Nucleus accumbens (tissue), 56 donors: ENCODE measurements at regions not wholly inside any gene's neighbourhood (a gene's known extent, or its start where the extent isn't known, plus 50 kb on each side); places are given as distances from the start of the nearest gene placed in this dataset.
"Not testable (repeated sequence)": the region's sequence is repeated elsewhere in the genome, so short reads cannot be mapped to it uniquely, and the experiment has no call there.

Source experiments
- DNase-seq, 56 donors: peaks; one replicate each; lab custom pipeline; 2025; lab: John Stamatoyannopoulos, UW

DNA sequence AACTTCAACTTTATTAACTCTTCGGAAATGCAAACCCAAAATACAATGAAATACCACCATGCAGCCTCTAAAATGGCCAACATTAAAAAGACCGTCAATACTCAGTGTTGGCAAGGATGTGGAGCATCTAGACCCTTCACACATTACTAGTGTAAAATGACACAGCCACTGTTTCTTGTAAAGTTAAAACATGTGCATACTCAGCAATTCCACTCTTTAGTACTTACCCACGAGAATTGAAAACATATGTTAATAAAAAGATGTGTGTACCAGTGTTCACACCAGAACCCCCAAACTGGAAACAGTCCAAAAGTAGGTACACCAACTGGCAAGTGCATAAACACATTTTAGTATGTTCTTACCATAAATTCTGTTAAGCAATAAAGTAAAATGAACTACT, 294.7 kb downstream of the PLK2 start:
- DNase-seq = no peak

- not testable (repeated sequence) for DNase-seq
These were observed 298.0 kb downstream of the PLK2 start for GRCh38 chr5:58161889-58162288.

- peak in 13 of 56 donors; percentile 1 to 43 (median 7) for DNase-seq
These were observed 302.7 kb downstream of the PLK2 start for GRCh38 chr5:58156973-58157701.

- DNase-seq = peak in 43 of 56 donors; percentile 8 to 86 (median 46)
These were observed 303.5 kb downstream of the PLK2 start for GRCh38 chr5:58156361-58156760.

- no peak for DNase-seq
These were observed 306.6 kb downstream of the PLK2 start for GRCh38 chr5:58153255-58153654.

DNA sequence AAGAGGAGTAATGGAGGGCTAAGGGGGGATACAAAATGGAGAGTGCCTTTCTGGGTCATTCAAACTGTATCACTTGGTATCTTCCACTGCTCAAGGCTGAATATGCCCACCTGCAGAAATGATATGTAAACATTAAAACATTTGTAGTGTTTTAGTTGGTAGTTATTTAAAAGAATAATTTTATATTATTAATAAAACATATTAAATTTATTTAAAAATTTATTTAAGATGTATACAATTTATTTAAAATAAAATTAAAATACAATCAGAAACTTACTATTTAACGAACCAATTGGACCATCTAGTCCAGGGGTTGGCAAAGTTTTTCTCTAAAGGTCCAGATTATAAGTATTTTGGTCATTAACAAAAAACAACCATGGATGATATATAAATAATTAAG, 308.5 kb downstream of the PLK2 start:
- no peak for DNase-seq

DNA sequence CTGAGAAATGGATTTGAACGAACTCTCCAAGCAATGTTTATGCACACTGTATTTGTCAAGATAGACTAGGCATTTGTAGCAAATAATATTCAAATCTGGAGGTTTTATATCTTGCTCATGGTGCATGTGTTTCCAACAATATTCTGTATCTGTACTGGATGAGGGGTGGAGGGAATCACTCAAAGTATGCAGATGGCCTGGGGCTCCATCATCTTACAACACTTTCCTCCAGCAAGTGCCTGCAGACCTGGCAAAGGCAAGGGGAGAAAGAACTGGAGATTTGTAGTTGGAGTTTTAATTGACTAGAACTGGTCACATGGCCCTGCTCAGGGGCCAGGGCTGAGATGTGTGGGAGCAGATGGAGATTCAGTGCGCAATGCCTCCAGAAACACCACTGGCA, 309.0 kb downstream of the PLK2 start:
- no peak for DNase-seq

- no peak for DNase-seq
These were observed 310.1 kb downstream of the PLK2 start for GRCh38 chr5:58149746-58150145.

DNA sequence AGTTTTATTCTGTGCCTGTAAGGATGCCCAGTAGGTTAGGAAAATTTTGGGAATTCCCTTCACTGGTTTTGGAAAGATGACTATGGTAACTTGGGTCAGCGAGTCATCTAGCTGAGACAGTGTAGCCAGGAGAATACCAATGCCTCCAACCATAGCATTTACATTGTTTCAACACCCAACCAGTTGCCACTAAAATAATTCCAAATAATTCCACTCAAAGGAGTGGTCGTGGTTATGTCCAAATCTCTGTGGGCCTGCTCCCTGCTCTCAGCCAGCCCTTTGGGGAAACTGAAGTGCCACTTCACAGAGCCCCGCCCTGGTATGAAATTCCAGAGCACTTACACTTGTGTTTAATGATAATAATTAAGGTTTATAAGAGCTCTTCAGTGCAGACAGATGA, 310.5 kb downstream of the PLK2 start:
- no peak for DNase-seq

- DNase-seq = no peak
These were observed 311.6 kb downstream of the PLK2 start for GRCh38 chr5:58148254-58148775.

DNA sequence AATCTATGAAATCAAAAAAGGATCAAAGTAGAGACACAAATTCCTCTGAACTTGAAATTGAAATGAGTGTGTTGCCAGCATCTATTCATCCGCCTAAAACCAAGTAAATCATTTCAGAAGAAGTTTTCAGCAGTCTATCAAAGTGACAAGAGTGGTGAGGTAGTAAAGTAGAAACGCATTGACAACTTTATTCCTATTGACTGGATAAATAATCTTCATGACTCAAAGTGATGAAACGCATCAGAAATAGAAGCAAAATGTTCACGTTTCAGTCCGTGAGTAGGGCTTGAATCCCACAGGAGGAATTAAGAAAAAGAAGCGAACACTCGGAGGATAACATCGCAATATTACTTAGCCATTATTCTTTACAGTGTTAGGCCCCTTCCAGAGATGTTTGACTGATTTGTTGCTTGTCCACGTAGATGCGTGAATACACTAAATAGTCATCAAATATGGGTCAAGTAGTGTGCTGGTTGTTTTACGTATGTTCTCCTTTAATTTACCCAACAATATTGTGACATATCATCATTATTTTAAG, 314.4 kb downstream of the PLK2 start:
- DNase-seq = no peak

DNA sequence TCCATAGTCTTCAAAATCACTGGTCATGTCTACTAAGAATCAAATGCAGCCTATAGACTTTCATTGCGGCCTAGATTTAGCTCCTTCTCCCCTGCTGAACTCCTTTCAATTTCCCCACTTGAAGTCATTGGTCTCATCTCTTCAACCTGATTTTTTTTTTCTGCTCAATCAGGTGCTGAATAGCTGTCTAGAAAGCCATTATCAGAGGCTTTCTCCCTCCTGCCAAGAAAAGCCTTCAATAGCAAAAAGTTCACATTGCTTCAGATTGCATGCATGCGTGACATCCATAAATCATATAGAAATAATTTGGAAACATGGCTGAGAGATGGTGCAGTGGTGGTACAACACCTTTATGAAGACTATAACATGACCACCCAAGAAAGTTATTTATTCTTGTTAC, 316.2 kb downstream of the PLK2 start:
- no peak for DNase-seq

DNA sequence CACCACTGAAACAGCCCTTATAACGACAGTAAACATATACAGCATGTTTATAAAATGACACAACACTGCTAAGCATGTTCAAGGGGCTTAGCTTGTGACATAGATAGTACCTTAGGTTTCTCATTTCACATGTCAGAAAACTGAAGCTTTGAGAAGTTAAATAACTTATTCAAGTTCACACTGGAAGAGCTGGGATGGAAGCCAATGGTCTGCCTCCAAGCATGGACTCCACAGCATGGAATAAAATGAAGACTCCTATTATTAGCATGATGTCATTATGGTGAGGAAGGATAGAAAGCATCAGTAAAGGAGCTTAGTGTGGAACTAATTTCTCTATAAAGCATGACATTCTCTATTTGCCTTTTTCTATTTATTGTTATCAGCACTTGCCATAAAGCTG, 316.7 kb downstream of the PLK2 start:
- DNase-seq = no peak

DNA sequence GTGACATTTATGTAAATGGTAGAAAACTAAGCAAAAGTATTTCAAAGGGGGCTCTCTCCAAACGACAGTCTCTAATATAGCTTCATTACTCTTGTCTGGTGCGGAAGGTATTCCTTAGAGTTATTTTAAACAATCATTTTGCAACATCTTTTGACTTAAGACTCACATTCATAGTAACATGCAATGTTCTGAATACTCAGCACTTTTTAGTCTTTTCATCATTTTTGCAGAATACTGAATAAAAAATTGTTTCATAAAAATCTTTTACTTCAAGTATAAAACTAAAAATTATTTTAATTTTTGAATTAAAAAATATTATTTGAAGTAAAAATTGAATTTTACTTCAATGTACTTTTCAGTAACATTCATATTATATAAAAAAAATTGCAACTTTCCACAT, 321.1 kb downstream of the PLK2 start:
- no peak for DNase-seq

- DNase-seq = no peak
These were observed 323.5 kb downstream of the PLK2 start for GRCh38 chr5:58136406-58136805.

DNA sequence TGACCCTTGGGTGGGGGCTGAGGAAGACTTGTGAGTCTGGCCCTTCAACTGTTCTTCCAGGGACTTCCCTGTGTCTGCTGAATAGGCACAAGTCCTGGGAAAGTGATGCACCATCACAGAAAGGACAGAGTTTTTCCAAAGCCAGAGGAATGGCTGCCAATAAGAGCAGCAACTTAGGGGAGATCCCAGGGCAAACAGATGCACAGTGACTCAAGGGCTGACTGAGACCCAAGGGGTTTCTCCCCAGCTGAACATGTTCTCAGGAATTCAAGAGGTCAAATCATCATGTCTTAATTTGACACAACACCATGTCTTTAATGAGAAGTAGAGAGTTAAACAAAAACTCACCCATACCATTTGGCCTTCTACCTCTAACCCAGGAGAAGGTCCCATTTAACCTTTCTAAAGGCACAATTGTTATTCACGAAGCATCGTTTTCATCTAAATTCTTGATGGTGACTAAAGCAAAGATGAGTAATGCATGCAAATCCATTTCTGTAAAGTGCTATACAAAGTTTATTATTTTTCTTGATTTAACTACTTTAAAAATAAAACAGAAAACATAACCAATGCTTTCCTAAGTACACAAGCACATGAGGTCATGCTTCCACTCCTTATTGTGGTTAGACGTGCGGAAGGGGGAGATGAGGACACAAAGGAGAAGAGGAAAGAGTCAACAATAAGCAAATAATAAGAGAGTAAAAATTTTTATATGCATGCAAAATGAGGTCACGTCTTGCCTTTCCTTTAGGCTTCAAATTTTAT, 324.1 kb downstream of the PLK2 start:
- DNase-seq = no peak

DNA sequence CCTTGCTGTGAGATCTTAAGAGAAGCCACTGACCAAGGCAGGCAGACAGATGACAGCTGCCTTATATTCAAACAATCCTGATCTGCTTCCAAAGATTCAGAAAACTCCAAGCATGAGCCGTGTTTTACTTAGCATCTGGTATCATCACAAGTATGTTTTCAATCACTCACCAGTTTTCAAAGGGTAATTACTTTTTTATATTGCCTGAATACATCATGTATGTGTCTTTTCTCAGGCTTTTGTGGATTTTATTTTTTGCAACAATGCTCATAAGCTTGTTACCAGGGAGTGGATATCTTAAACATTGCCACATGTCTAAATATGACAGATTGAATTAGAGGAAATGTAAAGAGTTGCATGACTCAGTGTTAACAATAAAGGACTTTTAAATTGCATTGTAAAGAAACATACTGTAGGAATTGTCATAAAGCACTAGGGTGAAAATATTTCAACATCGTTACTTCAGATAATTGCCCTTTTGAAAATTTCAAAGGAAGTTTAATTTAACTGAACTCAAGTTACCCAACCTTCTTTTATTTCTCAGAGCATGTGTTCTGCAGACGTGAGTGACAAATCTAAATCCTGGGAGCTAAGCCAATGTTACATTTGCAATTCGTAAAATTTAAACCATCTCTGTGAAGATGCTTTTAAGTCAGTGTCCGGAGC, 326.1 kb downstream of the PLK2 start:
- DNase-seq = no peak

GRCh38 chr5:58133216-58133615, 326.7 kb downstream of the PLK2 start:
- no peak for DNase-seq

- DNase-seq = no peak
These were observed 332.3 kb downstream of the PLK2 start for GRCh38 chr5:58127255-58128220.

GRCh38 chr5:58123501-58123900, 336.4 kb downstream of the PLK2 start:
- DNase-seq = no peak
